Tibial nerve (tissue), 4 donors: ENCODE measurements at regions not wholly inside any gene's neighbourhood (a gene's known extent, or its start where the extent isn't known, plus 50 kb on each side); places are given as distances from the start of the nearest gene placed in this dataset.
A peak's percentile ranks its signal among the peaks of the same experiment; 100 is the strongest.

Experiments used
- DNase-seq, 2 donors: peaks; one replicate each; pipeline ENCODE4 v3.0.0-alpha.2; 2019; ENCODE audit warnings: low spot score in 2 of 2
- H3K27ac ChIP-seq, 4 donors: fragments of 200-600 bp; sonication (generic) in 3 of 4; one replicate each; pipeline ENCODE4 v1.5.1; 2017 to 2019; ENCODE audit warnings: mild to moderate bottlenecking in 1 of 4
- H3K27me3 ChIP-seq, 2 donors: fragments of 200-600 bp; sonication (generic) in 1 of 2; one replicate each; pipeline versions ENCODE4 v1.5.1 to v1.6.0; 2017 to 2019
- H3K36me3 ChIP-seq, 3 donors: fragments of 200-600 bp; sonication (generic); one replicate each; pipeline ENCODE4 v1.5.1; 2018 to 2019
- H3K4me1 ChIP-seq, 4 donors: fragments of 200-600 bp; sonication (generic) in 3 of 4; one replicate each; pipeline ENCODE4 v1.5.1; 2017 to 2019
- H3K4me3 ChIP-seq, 4 donors: fragments of 200-600 bp; sonication (generic) in 3 of 4; one replicate each; pipeline ENCODE4 v1.5.1; 2017 to 2019; ENCODE audit warnings: mild to moderate bottlenecking in 1 of 4, moderate library complexity in 1 of 4
- H3K9me3 ChIP-seq, 4 donors: fragments of 200-600 bp; sonication (generic) in 3 of 4; one replicate each; pipeline ENCODE4 v1.5.1; 2017 to 2019
- EP300 ChIP-seq, 2 donors: sonication (generic); formaldehyde crosslinking; IDR thresholded peaks; one replicate each; pipeline ENCODE4 v1.6.1; 2017; ENCODE audit warnings: antibody characterized with exemption in 2 of 2, mild to moderate bottlenecking in 1 of 2
- POLR2A ChIP-seq, 2 donors: fragments of 450-650 bp; IDR thresholded peaks; one replicate each; pipeline ENCODE4 v1.6.1; 2017; ENCODE audit warnings: antibody characterized with exemption in 2 of 2, mild to moderate bottlenecking in 2 of 2, moderate library complexity in 2 of 2
- WGBS, 2 donors: methylation state at CpG; one replicate each; pipeline ENCODE4 v1.1.5; 2018; 5-methylcytosine and 5-hydroxymethylcytosine counted together
- TF ChIP-seq, protein P1 (sequence below), 5 experiments: fragments of 200-600 bp in 3 of 5; fragments of 450-650 bp in 2 of 5; sonication (generic) in 3 of 5; IDR thresholded peaks; one replicate each; pipeline ENCODE4 v1.5.1; 2016 to 2019; ENCODE audit warnings: antibody characterized with exemption in 5 of 5, mild to moderate bottlenecking in 3 of 5, moderate library complexity in 2 of 5

DNA sequence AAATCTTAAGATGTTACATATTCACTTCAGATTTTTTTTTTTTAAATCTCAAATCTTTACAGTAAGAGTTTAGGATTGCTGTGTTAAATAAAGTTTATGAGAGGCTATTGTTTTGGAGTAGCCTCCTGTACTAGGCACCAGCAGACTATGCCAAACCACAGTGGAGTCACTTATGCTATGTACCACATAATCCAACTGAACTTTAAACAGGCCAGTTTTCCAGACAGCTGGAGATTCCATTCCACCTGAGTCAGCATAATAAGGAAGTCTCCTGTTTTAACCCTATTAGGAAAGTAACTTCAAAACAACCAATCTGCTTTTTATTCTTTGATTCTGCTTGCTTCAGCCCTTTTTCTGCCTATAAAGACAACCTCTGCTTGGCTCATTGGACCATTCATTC is 205.2 kb downstream of the CSNK1G3 start:
- no peaks in the 10 kb centered on the region for H3K4me1 ChIP-seq

DNA sequence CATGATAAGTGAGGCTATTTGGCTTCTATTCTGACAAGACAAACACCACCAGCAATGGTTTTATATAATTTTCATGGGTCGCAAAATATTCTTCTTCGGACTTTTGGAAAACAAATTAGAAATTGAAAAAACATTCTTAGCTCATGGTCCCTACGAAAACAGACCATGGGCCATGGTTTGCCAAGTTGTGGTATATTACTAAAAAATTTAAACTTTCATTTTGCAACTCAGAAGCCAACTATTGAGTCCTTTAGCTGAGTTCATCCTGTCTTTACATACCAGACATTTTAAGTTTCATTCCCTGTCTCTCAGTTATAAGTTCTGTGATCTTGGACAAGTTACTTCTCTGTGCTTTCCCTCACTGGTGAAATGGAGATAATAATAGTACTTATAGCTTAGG is 198.1 kb downstream of the CSNK1G3 start:
- Histone ChIP-seq H3K4me3 (no peak overlapping the region), H3K36me3 (no peaks in the 10 kb centered on the region), H3K4me1 (peaks cover 0 to 25% (median 11%) of the 10 kb centered on the region in 4 donors), H3K27me3 (no peaks in the 10 kb centered on the region), H3K9me3 (peaks cover 0 to 32% (median 0%) of the 10 kb centered on the region in 4 donors), H3K27ac (peak overlapping the region in 2 of 4 donors; percentile 67 to 76)
- no peak for TF ChIP-seq POLR2A (IDR thresholded peaks at IDR 0.05)
- TF ChIP-seq EP300 (IDR thresholded peaks at IDR 0.05): no peak
- TF ChIP-seq, protein P1, sequence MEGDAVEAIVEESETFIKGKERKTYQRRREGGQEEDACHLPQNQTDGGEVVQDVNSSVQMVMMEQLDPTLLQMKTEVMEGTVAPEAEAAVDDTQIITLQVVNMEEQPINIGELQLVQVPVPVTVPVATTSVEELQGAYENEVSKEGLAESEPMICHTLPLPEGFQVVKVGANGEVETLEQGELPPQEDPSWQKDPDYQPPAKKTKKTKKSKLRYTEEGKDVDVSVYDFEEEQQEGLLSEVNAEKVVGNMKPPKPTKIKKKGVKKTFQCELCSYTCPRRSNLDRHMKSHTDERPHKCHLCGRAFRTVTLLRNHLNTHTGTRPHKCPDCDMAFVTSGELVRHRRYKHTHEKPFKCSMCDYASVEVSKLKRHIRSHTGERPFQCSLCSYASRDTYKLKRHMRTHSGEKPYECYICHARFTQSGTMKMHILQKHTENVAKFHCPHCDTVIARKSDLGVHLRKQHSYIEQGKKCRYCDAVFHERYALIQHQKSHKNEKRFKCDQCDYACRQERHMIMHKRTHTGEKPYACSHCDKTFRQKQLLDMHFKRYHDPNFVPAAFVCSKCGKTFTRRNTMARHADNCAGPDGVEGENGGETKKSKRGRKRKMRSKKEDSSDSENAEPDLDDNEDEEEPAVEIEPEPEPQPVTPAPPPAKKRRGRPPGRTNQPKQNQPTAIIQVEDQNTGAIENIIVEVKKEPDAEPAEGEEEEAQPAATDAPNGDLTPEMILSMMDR (IDR thresholded peaks at IDR 0.05): no peak
- no peak for DNase-seq
- WGBS, 2 donors: 59 to 61% methylated on average over 3 of the region's 3 CpGs

More for the DNA sequence above, 205.2 kb downstream of the CSNK1G3 start:
- Histone ChIP-seq H3K9me3 (peaks cover 0 to 14% (median 0%) of the 10 kb centered on the region in 4 donors), H3K36me3 (no peaks in the 10 kb centered on the region), H3K27ac (no peak overlapping the region), H3K4me3 (no peak overlapping the region), H3K27me3 (no peaks in the 10 kb centered on the region)
- no peak for DNase-seq
- TF ChIP-seq EP300 (IDR thresholded peaks at IDR 0.05) (no peak), POLR2A (IDR thresholded peaks at IDR 0.05) (no peak)
- TF ChIP-seq, protein P1 (IDR thresholded peaks at IDR 0.05): no peak

DNA sequence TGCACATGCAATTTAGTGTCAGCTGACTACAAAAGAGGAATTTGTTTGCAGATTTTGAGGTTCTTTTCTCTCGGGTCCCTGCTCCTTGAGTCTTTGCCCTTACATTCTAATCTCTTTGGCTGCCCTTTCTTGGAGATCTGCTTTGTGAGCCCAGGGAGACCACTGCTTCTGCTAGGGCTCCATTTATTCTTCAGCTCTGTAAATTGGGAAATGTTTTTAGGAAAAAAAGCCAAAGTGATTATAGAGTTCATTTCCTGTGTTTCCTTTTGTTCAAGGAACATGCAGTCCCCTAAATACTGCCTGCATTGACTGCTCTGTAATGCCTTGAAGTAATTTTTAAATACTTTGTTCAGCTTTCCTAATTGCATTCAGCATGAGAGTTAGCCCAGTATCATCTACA is 197.4 kb downstream of the CSNK1G3 start:
- H3K27me3 ChIP-seq: no peaks in the 10 kb centered on the region
- H3K4me3 ChIP-seq: no peak overlapping the region
- peaks cover 0 to 32% (median 0%) of the 10 kb centered on the region in 4 donors for H3K9me3 ChIP-seq
- WGBS, 2 donors: 0 to 28% methylated on average over 1 of the region's 1 CpG
- DNase-seq: no peak
- H3K4me1 ChIP-seq: peaks cover 0 to 25% (median 11%) of the 10 kb centered on the region in 4 donors
- H3K36me3 ChIP-seq: no peaks in the 10 kb centered on the region
- peak overlapping the region in 2 of 4 donors; percentile 67 to 76 for H3K27ac ChIP-seq
- TF ChIP-seq POLR2A (IDR thresholded peaks at IDR 0.05) (no peak), EP300 (IDR thresholded peaks at IDR 0.05) (no peak)
- TF ChIP-seq, protein P1 (IDR thresholded peaks at IDR 0.05): no peak

DNA sequence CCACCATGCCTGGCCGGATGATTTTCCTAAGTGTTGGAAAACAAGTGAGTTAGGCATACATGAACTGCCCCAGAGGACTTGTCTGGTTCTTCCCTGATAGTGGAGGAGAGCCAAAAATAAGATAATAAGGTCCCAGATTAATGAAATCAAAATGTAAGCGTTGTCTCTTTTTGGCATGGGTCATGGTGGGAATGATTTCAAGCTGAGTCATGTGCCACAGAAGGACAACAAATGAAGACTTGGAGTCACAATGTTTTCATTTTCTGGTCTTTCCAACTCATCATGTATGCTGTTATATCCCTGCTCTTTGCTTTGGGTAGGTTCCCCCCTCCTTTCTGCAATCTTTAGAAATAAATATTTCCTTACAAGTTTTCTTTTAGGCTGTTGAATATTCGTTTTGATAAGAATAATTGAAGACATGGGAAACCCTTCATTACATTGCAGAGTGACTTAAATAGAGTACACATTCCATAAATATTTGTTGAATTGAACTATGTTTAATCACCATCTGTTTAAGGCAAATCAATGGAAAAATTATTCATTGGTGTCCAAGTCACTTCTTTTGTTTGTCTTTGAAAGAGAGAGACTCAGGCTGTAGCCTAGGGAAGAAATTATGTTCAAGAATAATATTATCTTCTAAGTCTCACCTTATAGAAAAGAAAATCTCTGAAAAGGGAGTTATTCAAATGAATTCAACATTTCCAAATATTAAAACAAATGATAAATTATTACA is 196.3 kb downstream of the CSNK1G3 start:
- TF ChIP-seq, protein P1 (IDR thresholded peaks at IDR 0.05): no peak
- TF ChIP-seq EP300 (IDR thresholded peaks at IDR 0.05) (peak in 1 of 2 donors; percentile 62), POLR2A (IDR thresholded peaks at IDR 0.05) (no peak)
- Histone ChIP-seq H3K9me3 (peaks cover 0 to 30% (median 0%) of the 10 kb centered on the region in 4 donors), H3K4me1 (peaks cover 0 to 25% (median 11%) of the 10 kb centered on the region in 4 donors), H3K27ac (peak overlapping the region in 1 of 4 donors; percentile 18), H3K36me3 (no peaks in the 10 kb centered on the region), H3K4me3 (no peak overlapping the region), H3K27me3 (no peaks in the 10 kb centered on the region)
- DNase-seq: peak; percentile 20 to 64
- WGBS, 2 donors: 13% methylated on average over 3 of the region's 3 CpGs

DNA sequence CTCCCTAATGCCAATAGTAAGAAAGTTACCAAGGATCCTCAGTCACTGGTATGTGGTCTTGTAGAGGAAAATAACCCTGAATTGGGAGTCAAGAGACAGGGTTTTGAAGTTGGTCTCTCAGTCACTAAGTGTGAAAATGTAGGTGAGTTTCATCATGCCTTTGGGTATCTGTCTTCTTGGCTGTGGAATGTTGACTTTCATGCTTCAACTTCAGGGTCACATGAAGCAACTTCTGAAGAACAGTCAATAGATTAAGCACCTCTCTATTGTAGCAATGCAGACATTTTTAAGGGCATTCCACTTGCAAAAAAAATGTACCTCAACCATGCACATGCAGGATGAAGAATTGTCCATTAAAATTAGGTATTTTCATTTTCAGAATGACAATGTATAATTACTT is 194.6 kb downstream of the CSNK1G3 start:
- no peak for DNase-seq
- Histone ChIP-seq H3K4me3 (no peak overlapping the region), H3K27me3 (no peaks in the 10 kb centered on the region), H3K36me3 (no peaks in the 10 kb centered on the region), H3K9me3 (peaks cover 0 to 18% (median 0%) of the 10 kb centered on the region in 4 donors), H3K27ac (no peak overlapping the region), H3K4me1 (peaks cover 0 to 25% (median 11%) of the 10 kb centered on the region in 4 donors)
- TF ChIP-seq POLR2A (IDR thresholded peaks at IDR 0.05) (no peak), EP300 (IDR thresholded peaks at IDR 0.05) (no peak)
- TF ChIP-seq, protein P1 (IDR thresholded peaks at IDR 0.05): no peak
